ENCODE measurements at regions not wholly inside any gene's neighbourhood (a gene's known extent, or its start where the extent isn't known, plus 50 kb on each side); places are given as distances from the start of the nearest gene placed in this dataset.

DNA sequence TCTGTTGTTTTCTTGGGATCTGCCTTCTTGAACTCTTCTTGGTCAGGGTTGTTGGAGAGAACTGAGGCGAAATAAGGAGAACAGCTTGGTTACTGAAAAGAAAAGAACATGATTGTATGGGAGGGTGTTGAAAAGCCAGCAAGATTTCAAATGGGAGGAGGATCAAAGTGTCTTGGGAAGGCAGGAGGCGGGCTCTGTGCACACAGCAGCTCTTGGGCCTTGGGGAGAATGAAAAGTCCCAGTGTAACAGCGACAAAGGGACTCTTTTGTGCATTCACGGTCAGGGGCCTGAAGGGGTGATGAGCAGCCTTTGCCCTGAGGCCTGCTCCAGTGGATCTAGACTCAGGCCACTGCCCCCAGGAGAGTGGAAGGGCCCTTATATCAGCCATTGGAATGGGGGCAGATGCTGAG, 135.4 kb downstream of the ADAMTS15 start:
- DNase-seq (ENCODE audit: low read depth, low spot score) = no peak

GRCh38 chr11:130585545-130585944, 137.1 kb downstream of the ADAMTS15 start:
- DNase-seq (ENCODE audit: low read depth, low spot score) = no peak

GRCh38 chr11:130587658-130588057, 139.2 kb downstream of the ADAMTS15 start:
- no peak for DNase-seq (ENCODE audit: low read depth, low spot score)

DNA sequence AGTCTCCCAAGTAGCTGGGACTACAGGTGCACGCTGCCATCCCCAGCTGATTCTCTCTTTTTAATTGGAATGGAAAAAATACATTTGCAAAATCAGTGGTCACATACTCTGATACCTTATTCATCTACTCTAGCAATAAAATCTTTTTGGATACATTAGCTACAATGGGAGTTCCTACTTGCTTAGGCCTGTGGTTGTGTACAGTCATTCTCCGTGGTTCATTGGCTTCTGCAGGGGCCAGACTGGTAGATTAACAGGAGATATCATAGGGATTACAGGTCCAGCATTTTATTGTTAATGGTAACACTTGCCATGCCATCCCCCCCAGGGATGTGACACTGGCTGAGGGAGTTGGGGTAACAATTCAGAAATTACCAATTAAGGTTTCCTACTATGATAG, 140.0 kb downstream of the ADAMTS15 start:
- DNase-seq (ENCODE audit: low read depth, low spot score) = no peak

GRCh38 chr11:130592056-130592455, 143.6 kb downstream of the ADAMTS15 start:
- no peak for DNase-seq (ENCODE audit: low read depth, low spot score)

DNA sequence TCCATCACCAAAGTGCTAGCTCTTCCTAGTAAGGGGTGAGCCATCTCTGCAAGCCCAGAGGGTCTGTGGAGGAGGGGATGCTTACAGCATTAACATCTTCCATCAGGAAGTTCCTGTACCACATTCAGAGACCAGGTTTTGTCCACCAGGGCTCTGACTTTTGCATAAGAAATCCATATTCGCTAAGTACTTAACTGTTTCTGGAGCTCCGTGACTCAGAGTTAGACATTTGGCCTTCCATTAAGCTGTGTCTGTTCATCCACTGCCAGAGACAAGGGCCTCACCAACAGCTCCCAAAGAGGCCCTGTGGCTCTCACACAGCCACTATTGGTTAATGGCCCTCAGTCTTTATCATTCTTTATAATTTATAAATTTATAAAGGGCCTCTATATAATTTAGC, 144.6 kb downstream of the ADAMTS15 start:
- no peak for DNase-seq (ENCODE audit: low read depth, low spot score)

GRCh38 chr11:130598433-130598832, 150.0 kb downstream of the ADAMTS15 start:
- DNase-seq (ENCODE audit: low read depth, low spot score) = no peak

- no peak for DNase-seq (ENCODE audit: low read depth, low spot score)
Measured at GRCh38 chr11:130599073-130599654, 150.7 kb downstream of the ADAMTS15 start.

- DNase-seq (ENCODE audit: low read depth, low spot score) = no peak
Measured at GRCh38 chr11:130600139-130600538, 151.7 kb downstream of the ADAMTS15 start.

- no peak for DNase-seq (ENCODE audit: low read depth, low spot score)
Measured at GRCh38 chr11:130600616-130601015, 152.2 kb downstream of the ADAMTS15 start.

- DNase-seq (ENCODE audit: low read depth, low spot score) = no peak
Measured at GRCh38 chr11:130601141-130601540, 152.7 kb downstream of the ADAMTS15 start.

DNA sequence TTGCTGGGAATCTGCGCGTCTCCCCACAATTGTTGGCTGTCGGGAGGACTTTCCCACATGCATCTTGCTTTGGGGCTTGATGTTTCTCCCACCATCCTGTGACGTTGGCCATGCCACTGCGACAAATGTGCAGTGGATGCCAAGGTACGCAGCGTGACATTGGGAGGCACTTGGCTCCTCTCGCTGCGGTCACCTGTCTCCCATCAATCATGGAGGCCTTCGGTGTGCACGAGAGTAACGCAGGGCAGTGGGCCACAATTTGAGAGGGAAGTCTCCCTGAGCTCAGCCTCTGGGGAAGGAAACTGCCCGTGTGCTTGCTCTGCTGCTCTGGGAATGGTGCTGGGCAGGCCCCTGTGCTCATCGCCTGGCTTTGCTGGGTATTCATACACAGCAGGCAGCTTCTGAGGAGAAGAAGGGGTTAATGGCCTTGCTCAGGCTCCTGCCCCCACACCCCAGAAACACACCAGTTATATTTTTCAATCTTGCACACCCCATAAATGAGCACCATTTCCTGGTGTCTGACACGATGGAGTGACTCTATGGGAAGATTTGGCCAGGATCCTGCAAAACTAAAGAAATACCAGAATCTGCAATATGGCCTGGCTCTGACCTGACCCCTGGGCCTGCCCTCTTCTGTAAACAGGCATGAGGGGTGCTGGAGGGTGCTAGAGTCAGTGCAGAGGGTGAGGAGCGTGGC, 153.5 kb downstream of the ADAMTS15 start:
- no peak for DNase-seq (ENCODE audit: low read depth, low spot score)

- no peak for DNase-seq (ENCODE audit: low read depth, low spot score)
Measured at GRCh38 chr11:130602641-130603334, 154.3 kb downstream of the ADAMTS15 start.

DNA sequence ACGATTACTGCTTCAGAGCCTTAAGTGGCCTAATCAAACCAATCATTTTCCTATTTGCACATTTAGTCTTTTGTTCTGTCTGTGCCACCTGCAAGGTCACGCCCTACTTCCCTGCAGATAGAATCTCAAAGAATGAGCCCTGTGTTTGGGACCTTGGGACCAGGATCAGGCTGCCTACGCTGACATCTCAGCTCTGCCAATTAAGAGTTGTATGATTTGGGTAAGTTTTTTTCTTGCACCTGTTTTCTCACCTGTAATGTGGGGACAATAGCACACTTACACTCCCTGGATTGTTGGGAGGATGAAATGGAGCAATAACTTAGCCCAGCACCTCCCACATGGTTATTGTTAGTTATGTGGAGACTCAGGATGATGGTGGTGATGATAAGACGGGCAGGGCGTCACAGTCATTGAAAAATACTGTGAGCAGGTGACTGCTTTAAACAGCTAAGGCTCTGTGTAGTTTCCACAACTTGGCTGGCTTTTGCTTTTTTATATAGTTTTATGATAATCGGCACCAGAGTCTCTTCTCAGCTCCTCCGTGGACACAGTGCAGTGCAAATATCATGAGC, 155.0 kb downstream of the ADAMTS15 start:
- DNase-seq (ENCODE audit: low read depth, low spot score) = no peak

DNA sequence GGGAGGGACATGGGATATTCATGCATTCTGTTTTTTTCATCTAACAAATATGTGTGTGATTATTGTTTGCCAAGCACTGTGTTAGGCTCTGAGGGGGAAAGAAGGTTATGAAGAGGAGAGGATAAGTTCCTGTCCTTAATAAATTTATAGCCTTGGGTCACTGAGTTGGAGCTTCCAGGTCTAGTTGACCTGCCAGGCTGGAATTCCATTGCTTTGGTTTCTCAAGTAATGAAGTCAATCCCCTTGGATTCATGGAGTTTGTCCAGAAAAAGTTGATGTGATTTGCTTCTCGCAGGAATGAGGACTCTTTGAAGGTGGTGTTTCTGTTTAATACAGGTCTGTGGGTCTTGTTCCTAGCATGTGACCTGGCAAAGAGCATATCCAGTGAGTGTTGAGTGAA, 156.2 kb downstream of the ADAMTS15 start:
- DNase-seq (ENCODE audit: low read depth, low spot score) = no peak

DNA sequence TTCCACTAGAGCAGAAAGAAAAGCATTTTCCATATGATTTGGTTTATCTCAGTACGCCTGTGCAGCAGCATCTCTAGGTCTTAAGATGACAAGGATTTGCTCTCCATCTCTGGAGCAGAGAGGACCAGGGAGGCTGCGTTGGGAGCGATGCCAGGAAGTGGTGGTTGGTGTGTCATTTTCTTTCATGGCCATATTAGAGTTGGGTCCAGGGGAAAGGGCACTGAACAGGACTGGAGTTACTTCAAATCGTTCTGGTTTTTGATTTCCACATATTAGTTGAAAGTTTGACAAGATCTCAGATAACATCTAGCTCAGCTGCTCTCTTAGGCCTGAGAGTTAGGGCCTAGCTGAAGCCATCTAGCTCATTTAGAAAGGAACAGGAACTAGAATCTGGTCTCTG, 157.7 kb downstream of the ADAMTS15 start:
- no peak for DNase-seq (ENCODE audit: low read depth, low spot score)

DNA sequence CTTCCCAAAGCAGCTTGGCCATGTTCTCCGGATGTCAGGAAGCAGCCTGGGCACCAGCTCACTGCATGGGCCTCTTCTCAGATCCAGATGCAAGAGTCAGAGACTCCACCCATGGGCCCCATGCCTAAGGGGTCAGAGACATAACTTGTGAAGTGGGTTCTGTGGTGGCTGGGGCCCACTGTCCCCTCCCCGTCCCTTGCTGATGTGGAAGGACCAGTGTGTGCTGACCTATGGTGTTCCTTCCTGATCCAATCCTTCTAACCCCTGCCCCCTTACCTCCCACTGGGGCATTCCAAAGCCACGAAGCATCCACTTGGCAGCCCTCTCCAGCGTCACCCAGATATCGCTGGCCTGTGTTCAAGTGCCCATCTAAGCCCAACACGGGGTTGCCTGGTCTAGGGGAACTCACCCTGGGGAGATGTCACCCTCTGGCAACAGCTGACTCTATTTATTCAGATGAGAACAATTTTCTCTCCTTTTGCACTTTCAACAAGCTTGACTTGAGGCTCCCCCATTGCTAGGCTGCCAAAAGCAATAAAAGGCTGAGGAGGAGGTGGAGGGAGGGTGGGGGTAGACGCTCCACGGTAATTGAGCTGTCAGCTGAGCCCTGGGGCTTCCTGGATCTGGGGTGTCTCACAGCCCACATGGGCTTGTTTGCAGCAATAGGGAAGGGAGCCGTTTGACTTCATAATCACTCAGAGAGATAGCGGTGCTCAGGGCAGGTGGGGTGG, 158.5 kb downstream of the ADAMTS15 start:
- no peak for DNase-seq (ENCODE audit: low read depth, low spot score)

DNA sequence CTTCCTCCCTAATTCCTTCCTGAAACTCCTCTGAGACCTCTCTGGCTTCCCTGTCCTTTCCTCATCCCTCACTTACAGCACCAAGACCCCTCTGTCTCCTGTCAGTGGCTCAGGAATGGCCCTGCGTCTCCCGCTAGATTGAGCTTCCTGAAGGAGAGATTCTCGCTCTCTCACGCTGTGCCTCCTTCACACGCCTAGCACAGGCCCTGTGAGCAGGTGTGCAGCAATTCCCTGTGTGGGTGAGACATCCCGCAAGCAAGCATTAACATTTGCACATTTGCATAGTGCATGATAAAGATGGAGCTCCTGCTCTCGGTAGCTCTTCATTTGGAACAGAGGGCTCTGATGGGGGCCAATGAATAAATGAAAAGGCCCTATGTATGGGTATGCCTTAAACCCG, 159.8 kb downstream of the ADAMTS15 start:
- no peak for DNase-seq (ENCODE audit: low read depth, low spot score)

DNA sequence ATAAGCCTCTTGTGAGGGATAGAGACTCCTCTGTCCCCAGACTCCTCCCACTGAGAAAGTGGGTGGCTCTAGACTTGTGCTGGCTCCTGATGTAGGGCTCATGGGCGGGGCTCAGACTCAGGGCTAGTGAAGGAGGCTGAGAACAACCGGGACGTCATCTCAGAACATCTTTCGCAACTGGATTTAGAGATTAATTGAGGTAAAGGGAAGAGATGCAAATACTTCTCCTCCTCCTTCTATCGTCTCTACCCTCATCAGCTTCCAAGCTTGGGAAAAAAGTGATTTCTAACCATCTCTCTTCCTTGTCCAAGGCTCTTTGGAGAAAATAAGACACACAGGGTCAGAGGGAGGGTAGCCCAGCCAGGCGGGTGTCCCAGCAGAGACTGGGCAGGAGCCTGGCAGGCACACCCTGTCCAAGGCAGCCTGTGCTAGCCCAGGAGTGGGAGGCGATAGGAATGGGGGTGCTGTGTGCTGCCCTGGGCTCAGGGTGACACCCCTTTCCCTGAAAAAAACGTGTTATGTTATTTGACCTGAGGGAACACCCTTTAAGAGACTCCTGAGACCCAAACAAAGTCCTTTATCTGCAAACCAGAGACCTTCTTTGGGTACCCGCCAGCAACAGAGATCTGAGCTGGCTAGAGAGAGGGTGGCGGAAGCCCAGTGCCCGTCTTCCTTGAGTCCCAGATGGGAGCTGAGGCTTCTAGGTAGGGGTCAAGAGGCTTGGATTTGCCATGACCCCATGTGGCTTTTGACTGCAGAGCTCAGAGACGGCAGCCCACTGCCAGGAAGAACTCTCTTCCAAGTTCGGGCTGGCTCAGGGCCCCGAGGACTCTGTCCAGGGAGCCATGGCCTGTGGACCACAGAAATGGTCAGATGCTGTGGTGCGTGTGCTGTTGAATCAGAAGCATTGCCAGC, 160.9 kb downstream of the ADAMTS15 start:
- no peak for DNase-seq (ENCODE audit: low read depth, low spot score)

DNA sequence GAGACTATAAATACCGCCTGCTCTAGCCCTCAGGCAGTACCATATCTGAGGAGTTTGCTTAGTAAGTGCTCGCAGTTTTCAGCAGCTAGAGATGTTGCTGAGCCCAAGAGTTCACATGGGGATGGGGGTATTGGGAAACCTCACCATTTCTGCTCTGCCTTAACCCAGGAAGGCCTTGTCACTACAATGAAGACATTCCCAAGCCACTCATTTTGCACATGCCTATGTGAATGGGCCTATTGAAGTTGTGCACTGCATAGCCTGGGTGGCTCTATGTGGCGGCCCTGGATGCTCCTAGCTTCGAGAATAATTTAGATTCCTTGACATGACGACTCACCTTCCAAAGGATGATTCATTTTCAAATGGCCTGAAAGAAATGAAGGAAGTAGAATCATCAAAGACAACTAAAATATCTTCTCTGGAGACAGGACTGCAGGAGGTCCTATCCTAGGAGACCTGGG, 163.4 kb downstream of the ADAMTS15 start:
- DNase-seq (ENCODE audit: low read depth, low spot score) = no peak
